HCT116 (cell line): ENCODE measurements at regions not wholly inside any gene's neighbourhood (a gene's known extent, or its start where the extent isn't known, plus 50 kb on each side); places are given as distances from the start of the nearest gene placed in this dataset.

Source experiments
- ATAC-seq: fragments of 200-7000 bp; cut with Tn5 transposase; 2 replicates; pipeline ENCODE4 v1.9.1; 2020; ENCODE audit warnings: mild to moderate bottlenecking, moderate library complexity
- BruUV-seq: library from RNA; stranded (reverse); fragments of 400-500 nt; replicated peaks from 2 replicates; lab custom pipeline; 2021; lab: Mats Ljungman, UMichigan
- CTCF ChIA-PET: fragments of 300-600 bp; sonication (Branson Sonifier 250); formaldehyde crosslinking; loops from one replicate; lab custom pipeline; 2021; ENCODE audit warnings: antibody characterized with exemption; lab: Charles Lee
- POLR2A ChIA-PET: fragments of 300-600, 350-600 bp; sonication (Branson Sonifier 250); formaldehyde crosslinking; loops from one replicate; lab custom pipeline; 2021; ENCODE audit warnings: antibody characterized with exemption; lab: Charles Lee
- RAD21 ChIA-PET, 2 experiments: fragments of 300-600 bp; sonication (Branson Sonifier 250); formaldehyde crosslinking; loops; one replicate each; lab custom pipeline; 2023; ENCODE audit warnings: low total read pairs in 2 of 2; ENCODE audit not compliant: uncharacterized antibody in 2 of 2, unreplicated experiment in 2 of 2, low non-redundant PET in 1 of 2; lab: Charles Lee
- DNase-seq: peaks from one replicate; pipeline ENCODE4 v3.0.0-alpha.2; 2010; ENCODE audit warnings: low read depth, low spot score
- H2AFZ ChIP-seq: fragments of 200-600 bp; shearing (Covaris generic), sonication (generic); 2 replicates; pipeline ENCODE4 v1.6.1; 2017; ENCODE audit warnings: low read depth, mixed run types, mixed read lengths, antibody characterized with exemption, low read length; ENCODE audit not compliant: poor library complexity, severe bottlenecking
- H3K27ac ChIP-seq: 2 replicates; pipeline ENCODE4 v1.5.1; 2012; ENCODE audit warnings: low read depth, low read length
- H3K27me3 ChIP-seq: fragments of 200-600 bp; sonication (generic); 2 replicates; pipeline ENCODE4 v1.6.1; 2016; ENCODE audit warnings: mixed run types, low read length, mixed read lengths; ENCODE audit not compliant: insufficient read depth
- H3K36me3 ChIP-seq, 2 experiments: fragments of 200-500 bp in 1 of 2; fragments of 200-600 bp in 1 of 2; sonication (Bioruptor generic) in 1 of 2; sonication (generic) in 1 of 2; 2 replicates each; pipeline versions ENCODE4 v1.5.1 to v1.6.1; 2014 to 2016; ENCODE audit warnings: low read length in 2 of 2, inconsistent platforms in 1 of 2, mixed read lengths in 1 of 2, mixed run types in 1 of 2; ENCODE audit not compliant: insufficient read depth in 2 of 2, control insufficient read depth in 1 of 2
- H3K4me1 ChIP-seq, 2 experiments: fragments of 200-600 bp in 1 of 2; sonication (generic) in 1 of 2; 2 replicates each; pipeline versions ENCODE4 v1.5.1 to v1.6.1; 2012 to 2017; ENCODE audit warnings: low read length in 2 of 2, inconsistent platforms in 1 of 2, mild to moderate bottlenecking in 1 of 2, mixed read lengths in 1 of 2, mixed run types in 1 of 2, moderate library complexity in 1 of 2; ENCODE audit not compliant: insufficient read depth in 2 of 2, control insufficient read depth in 1 of 2
- H3K4me2 ChIP-seq: fragments of 200-600 bp; sonication (generic); 2 replicates; pipeline ENCODE4 v1.6.1; 2017; ENCODE audit warnings: mixed run types, low read length, mixed read lengths
- H3K4me3 ChIP-seq, 2 experiments: fragments of 200-600 bp in 1 of 2; sonication (generic) in 1 of 2; replicated peaks in 1 of 2; 2 replicates each; pipeline ENCODE4 v1.5.1; 2011 to 2016; ENCODE audit warnings: low read length in 2 of 2, control low read depth in 1 of 2, low read depth in 1 of 2, mild to moderate bottlenecking in 1 of 2, mixed read lengths in 1 of 2, mixed run types in 1 of 2
- H3K79me2 ChIP-seq: fragments of 200-600 bp; sonication (generic); 2 replicates; pipeline ENCODE4 v1.6.1; 2017; ENCODE audit warnings: mild to moderate bottlenecking, mixed run types, low read length, moderate library complexity, mixed read lengths; ENCODE audit not compliant: insufficient read depth
- H3K9ac ChIP-seq: fragments of 200-600 bp; sonication (generic); 2 replicates; pipeline ENCODE4 v1.6.1; 2016; ENCODE audit warnings: low read length, mixed read lengths
- H3K9me2 ChIP-seq: fragments of 200-600 bp; sonication (generic), shearing (Covaris generic); 2 replicates; pipeline ENCODE4 v1.6.1; 2017; ENCODE audit warnings: mixed run types, mild to moderate bottlenecking, moderate library complexity; ENCODE audit not compliant: insufficient read depth
- H3K9me3 ChIP-seq, 2 experiments: fragments of 200-500 bp in 1 of 2; fragments of 200-600 bp in 1 of 2; sonication (Bioruptor generic) in 1 of 2; sonication (generic) in 1 of 2; 2 replicates each; pipeline ENCODE4 v1.6.1; 2014 to 2017; ENCODE audit warnings: low read length in 2 of 2, mixed read lengths in 2 of 2, inconsistent platforms in 1 of 2, low read depth in 1 of 2, mild to moderate bottlenecking in 1 of 2, mixed run types in 1 of 2, moderate library complexity in 1 of 2; ENCODE audit not compliant: control insufficient read depth in 1 of 2, insufficient read depth in 1 of 2
- H4K20me1 ChIP-seq: fragments of 200-600 bp; sonication (generic), shearing (Covaris generic); 2 replicates; pipeline ENCODE4 v1.6.1; 2017; ENCODE audit warnings: mixed run types, mild to moderate bottlenecking, moderate library complexity; ENCODE audit not compliant: insufficient read depth
- ATF3 ChIP-seq: IDR thresholded peaks from 2 replicates; pipeline ENCODE4 v1.6.1; 2012
- CTCF ChIP-seq, 3 experiments: fragments of 200-600 bp in 1 of 3; sonication (generic) in 1 of 3; IDR thresholded peaks in 2 of 3; conservative IDR thresholded peaks in 1 of 3; 2 replicates each; pipeline ENCODE4 v1.5.1; 2012 to 2017; ENCODE audit warnings: low read depth in 2 of 3, low read length in 2 of 3, antibody characterized with exemption in 1 of 3, borderline replicate concordance in 1 of 3, control low read depth in 1 of 3, mild to moderate bottlenecking in 1 of 3, mixed read lengths in 1 of 3, mixed run types in 1 of 3, moderate library complexity in 1 of 3; ENCODE audit not compliant: insufficient read depth in 1 of 3
- EGR1 ChIP-seq: IDR thresholded peaks from 2 replicates; pipeline ENCODE4 v1.6.1; 2012; ENCODE audit warnings: low read depth
- ELF1 ChIP-seq: IDR thresholded peaks from 2 replicates; pipeline ENCODE4 v1.6.1; 2012; ENCODE audit warnings: low read depth, borderline replicate concordance
- EZH2 ChIP-seq: fragments of 200-600 bp; sonication (generic); IDR thresholded peaks from 2 replicates; pipeline ENCODE4 v1.6.1; 2017; ENCODE audit warnings: antibody characterized with exemption, mixed run types
- EZH2phosphoT487 ChIP-seq: fragments of 200-600 bp; IDR thresholded peaks from 2 replicates; pipeline ENCODE4 v1.6.1; 2018; ENCODE audit warnings: antibody characterized with exemption, borderline replicate concordance
- JUND ChIP-seq: IDR thresholded peaks from 2 replicates; pipeline ENCODE4 v1.6.1; 2012
- POLR2A ChIP-seq: IDR thresholded peaks from 2 replicates; pipeline ENCODE4 v1.7.0; 2011; ENCODE audit warnings: borderline replicate concordance; ENCODE audit not compliant: insufficient read depth, insufficient read length; ENCODE audit errors: extremely low read depth
- RAD21 ChIP-seq: IDR thresholded peaks from 2 replicates; pipeline ENCODE4 v1.6.1; 2012; ENCODE audit warnings: low read depth, mild to moderate bottlenecking
- SP1 ChIP-seq: IDR thresholded peaks from 2 replicates; pipeline ENCODE4 v1.6.1; 2012; ENCODE audit warnings: low read depth
- SRF ChIP-seq: IDR thresholded peaks from 2 replicates; pipeline ENCODE4 v1.6.1; 2012; ENCODE audit warnings: low read depth
- YY1 ChIP-seq: IDR thresholded peaks from 2 replicates; pipeline ENCODE4 v1.6.1; 2011; ENCODE audit warnings: low read length, low read depth, moderate library complexity, mild to moderate bottlenecking; ENCODE audit not compliant: insufficient replicate concordance; ENCODE audit errors: extremely low read depth
- ZFX ChIP-seq: fragments of 450-650 bp; IDR thresholded peaks from 2 replicates; pipeline ENCODE4 v1.6.1; 2017
- ZNF274 ChIP-seq: fragments of 200-500 bp; sonication (Bioruptor generic); IDR thresholded peaks from 2 replicates; pipeline ENCODE4 v1.6.1; 2014; ENCODE audit warnings: mild to moderate bottlenecking, low read depth, low read length, inconsistent platforms
- intact Hi-C: fragments of 100-400 bp; cut with micrococcal nuclease; formaldehyde crosslinking; loops from 2 replicates; pipeline ENCODE4 v1.10.0; 2022

- DNase-seq, result no peak
- no peaks in the 10 kb centered on the region for H3K36me3 ChIP-seq
- CTCF ChIA-PET, result no interaction called here
- H3K4me3 ChIP-seq, result no peak overlapping the region
- no peaks in the 10 kb centered on the region for H4K20me1 ChIP-seq
- no peaks in the 10 kb centered on the region for H3K9me2 ChIP-seq
- no peaks in the 10 kb centered on the region for H3K79me2 ChIP-seq
- H2AFZ ChIP-seq, result no peak overlapping the region
- ATAC-seq, result no peak
- intact Hi-C loops, result no loop called here
- RAD21 ChIA-PET, result no interaction called here
- no peaks in the 10 kb centered on the region for H3K27me3 ChIP-seq
- no peak for TF ChIP-seq EZH2phosphoT487
- no peak for TF ChIP-seq RAD21
- no peak for TF ChIP-seq CTCF (IDR thresholded peaks at IDR 0.05 in 2 of 3, conservative IDR thresholded peaks at IDR 0.05 in 1 of 3; ENCODE audit: borderline replicate concordance in 1 of 3, insufficient read depth in 1 of 3, low read depth in 2 of 3, low read length in 2 of 3)
- TF ChIP-seq ATF3, result no peak
- TF ChIP-seq ELF1, result no peak
- TF ChIP-seq POLR2A, result no peak
- TF ChIP-seq EZH2, result no peak
- no peak for TF ChIP-seq ZNF274
- TF ChIP-seq YY1, result no peak
- no peak for TF ChIP-seq SP1
- no peak for TF ChIP-seq EGR1
- TF ChIP-seq SRF, result no peak
- TF ChIP-seq JUND, result no peak
- no peak for TF ChIP-seq ZFX
- no peaks in the 10 kb centered on the region for H3K4me1 ChIP-seq
- no peak overlapping the region for H3K27ac ChIP-seq
- POLR2A ChIA-PET, result no interaction called here
- no peak overlapping the region for H3K9ac ChIP-seq
- H3K9me3 ChIP-seq, result peaks cover 13 to 22% of the 10 kb centered on the region in 2 experiments; a peak in 2 of 4 replicates
- H3K4me2 ChIP-seq, result no peak overlapping the region
- no TSS peak for BruUV-seq
These were observed 836.1 kb upstream of the CDH8 start for GRCh38 chr16:62872339-62872738.
